ENCODE measurements at regions not wholly inside any gene's neighbourhood (a gene's known extent, or its start where the extent isn't known, plus 50 kb on each side); places are given as distances from the start of the nearest gene placed in this dataset.

DNA sequence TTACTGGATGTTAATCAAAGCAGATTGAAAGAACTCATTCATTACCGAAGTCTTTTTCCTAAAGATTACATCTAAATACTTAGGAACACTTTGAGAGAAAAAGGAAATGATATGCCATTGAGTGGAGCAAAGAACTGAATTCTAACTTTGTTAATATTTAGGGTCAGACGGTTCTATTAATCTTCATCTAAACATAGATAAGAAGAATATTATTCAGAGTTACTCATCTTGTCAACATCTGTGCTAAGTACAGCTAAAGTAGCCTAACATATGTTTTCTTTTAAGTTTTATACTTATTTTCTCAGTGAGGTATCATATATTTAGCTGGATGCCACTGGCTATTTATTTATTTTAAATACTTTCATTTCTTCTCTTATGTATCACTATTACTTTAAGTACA is 1763.7 kb downstream of the EFNA5 start:
- TF ChIP-seq POLR2AphosphoS5 (IDR thresholded peaks at IDR 0.05; ENCODE audit: low read depth, low read length) (peak; percentile 53; the same call in 1 of the 2 replicates), TAF1 (IDR thresholded peaks at IDR 0.05; ENCODE audit: borderline replicate concordance, low read depth, low read length) (no peak), MAX (IDR thresholded peaks at IDR 0.05; ENCODE audit: low read depth) (no peak), GABPA (IDR thresholded peaks at IDR 0.05; ENCODE audit: low read depth) (no peak), MXI1 (IDR thresholded peaks at IDR 0.05; ENCODE audit: low read depth, low read length) (no peak), RAD21 (IDR thresholded peaks at IDR 0.05; ENCODE audit: low read length) (no peak), RXRA (IDR thresholded peaks at IDR 0.05; ENCODE audit: borderline replicate concordance, low read depth) (0 out of 2 replicates have a peak, but pooled peaks have one; percentile 51), USF2 (IDR thresholded peaks at IDR 0.05; ENCODE audit: borderline replicate concordance, low read depth, low read length) (no peak), TCF12 (IDR thresholded peaks at IDR 0.05) (peak; percentile 98), RFX5 (IDR thresholded peaks at IDR 0.05; ENCODE audit: low read length) (no peak)
- TF ChIP-seq, protein P1, sequence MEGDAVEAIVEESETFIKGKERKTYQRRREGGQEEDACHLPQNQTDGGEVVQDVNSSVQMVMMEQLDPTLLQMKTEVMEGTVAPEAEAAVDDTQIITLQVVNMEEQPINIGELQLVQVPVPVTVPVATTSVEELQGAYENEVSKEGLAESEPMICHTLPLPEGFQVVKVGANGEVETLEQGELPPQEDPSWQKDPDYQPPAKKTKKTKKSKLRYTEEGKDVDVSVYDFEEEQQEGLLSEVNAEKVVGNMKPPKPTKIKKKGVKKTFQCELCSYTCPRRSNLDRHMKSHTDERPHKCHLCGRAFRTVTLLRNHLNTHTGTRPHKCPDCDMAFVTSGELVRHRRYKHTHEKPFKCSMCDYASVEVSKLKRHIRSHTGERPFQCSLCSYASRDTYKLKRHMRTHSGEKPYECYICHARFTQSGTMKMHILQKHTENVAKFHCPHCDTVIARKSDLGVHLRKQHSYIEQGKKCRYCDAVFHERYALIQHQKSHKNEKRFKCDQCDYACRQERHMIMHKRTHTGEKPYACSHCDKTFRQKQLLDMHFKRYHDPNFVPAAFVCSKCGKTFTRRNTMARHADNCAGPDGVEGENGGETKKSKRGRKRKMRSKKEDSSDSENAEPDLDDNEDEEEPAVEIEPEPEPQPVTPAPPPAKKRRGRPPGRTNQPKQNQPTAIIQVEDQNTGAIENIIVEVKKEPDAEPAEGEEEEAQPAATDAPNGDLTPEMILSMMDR (IDR thresholded peaks at IDR 0.05) = no peak
- TF ChIP-seq, protein P2, sequence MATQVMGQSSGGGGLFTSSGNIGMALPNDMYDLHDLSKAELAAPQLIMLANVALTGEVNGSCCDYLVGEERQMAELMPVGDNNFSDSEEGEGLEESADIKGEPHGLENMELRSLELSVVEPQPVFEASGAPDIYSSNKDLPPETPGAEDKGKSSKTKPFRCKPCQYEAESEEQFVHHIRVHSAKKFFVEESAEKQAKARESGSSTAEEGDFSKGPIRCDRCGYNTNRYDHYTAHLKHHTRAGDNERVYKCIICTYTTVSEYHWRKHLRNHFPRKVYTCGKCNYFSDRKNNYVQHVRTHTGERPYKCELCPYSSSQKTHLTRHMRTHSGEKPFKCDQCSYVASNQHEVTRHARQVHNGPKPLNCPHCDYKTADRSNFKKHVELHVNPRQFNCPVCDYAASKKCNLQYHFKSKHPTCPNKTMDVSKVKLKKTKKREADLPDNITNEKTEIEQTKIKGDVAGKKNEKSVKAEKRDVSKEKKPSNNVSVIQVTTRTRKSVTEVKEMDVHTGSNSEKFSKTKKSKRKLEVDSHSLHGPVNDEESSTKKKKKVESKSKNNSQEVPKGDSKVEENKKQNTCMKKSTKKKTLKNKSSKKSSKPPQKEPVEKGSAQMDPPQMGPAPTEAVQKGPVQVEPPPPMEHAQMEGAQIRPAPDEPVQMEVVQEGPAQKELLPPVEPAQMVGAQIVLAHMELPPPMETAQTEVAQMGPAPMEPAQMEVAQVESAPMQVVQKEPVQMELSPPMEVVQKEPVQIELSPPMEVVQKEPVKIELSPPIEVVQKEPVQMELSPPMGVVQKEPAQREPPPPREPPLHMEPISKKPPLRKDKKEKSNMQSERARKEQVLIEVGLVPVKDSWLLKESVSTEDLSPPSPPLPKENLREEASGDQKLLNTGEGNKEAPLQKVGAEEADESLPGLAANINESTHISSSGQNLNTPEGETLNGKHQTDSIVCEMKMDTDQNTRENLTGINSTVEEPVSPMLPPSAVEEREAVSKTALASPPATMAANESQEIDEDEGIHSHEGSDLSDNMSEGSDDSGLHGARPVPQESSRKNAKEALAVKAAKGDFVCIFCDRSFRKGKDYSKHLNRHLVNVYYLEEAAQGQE (IDR thresholded peaks at IDR 0.05; ENCODE audit: low read depth, low read length) = no peak
